Left ventricle myocardium superior (tissue), 1 donor: ENCODE measurements at regions not wholly inside any gene's neighbourhood (a gene's known extent, or its start where the extent isn't known, plus 50 kb on each side); places are given as distances from the start of the nearest gene placed in this dataset.
A peak's percentile ranks its signal among the peaks of the same experiment; 100 is the strongest.
"Not testable (repeated sequence)": the region's sequence is repeated elsewhere in the genome, so short reads cannot be mapped to it uniquely, and the experiment has no call there.

Experiments
- ATAC-seq: fragments of 200-7000 bp; cut with Tn5 transposase; one replicate; pipeline ENCODE4 v1.9.1; 2020; ENCODE audit warnings: mild to moderate bottlenecking, moderate library complexity
- DNase-seq: peaks from one replicate; pipeline ENCODE4 v3.0.0-alpha.2; 2020
- intact Hi-C: fragments of 100-400 bp; cut with micrococcal nuclease; formaldehyde crosslinking; loops from one replicate; pipeline ENCODE4 v1.11.0; 2022
- donor health status: DM: no; HTN: yes; CAD: no; lungs with severe emphysema.

DNA sequence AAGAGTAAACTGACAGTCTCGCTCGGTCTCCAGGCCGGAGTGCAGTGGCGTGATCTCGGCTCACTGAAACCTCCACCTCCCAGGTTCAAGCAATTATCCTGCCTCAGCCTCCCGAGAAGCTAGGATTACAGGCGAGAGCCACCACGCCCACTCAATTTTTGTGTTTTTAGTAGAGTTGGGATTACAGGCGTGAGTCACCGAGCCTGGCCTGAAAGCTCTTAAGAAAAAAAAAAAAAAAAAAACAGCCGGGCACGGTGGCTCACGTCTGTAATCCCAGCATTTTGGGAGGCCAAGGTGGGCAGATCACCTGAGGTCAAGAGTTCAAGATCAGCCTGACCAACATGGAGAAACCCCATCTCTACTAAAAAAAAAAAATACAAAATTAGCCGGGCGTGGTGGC, 55.3 kb upstream of the THOC2 start:
- DNase-seq, ATAC-seq, intact Hi-C loops: not testable (repeated sequence)

DNA sequence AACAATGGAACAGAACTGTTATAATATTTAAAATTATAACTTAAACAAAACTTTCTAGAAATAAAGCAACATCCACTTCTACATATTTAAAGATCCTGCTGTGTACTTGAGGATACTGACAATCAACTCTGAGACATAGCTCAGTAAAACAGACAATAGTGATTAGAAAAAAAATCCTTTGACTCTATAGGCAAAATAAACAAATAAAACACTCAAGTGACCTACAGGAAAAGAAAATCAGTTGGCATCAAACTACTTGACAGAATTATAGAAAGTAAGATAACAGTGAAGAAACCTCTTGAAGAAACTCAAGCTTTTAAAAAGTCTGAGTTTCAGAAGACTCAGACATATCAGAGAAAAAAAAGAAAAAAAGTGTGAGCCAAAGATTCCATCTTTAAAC, 55.9 kb upstream of the THOC2 start:
- DNase-seq (no peak), ATAC-seq (no peak)
- intact Hi-C loops, result no loop called here

DNA sequence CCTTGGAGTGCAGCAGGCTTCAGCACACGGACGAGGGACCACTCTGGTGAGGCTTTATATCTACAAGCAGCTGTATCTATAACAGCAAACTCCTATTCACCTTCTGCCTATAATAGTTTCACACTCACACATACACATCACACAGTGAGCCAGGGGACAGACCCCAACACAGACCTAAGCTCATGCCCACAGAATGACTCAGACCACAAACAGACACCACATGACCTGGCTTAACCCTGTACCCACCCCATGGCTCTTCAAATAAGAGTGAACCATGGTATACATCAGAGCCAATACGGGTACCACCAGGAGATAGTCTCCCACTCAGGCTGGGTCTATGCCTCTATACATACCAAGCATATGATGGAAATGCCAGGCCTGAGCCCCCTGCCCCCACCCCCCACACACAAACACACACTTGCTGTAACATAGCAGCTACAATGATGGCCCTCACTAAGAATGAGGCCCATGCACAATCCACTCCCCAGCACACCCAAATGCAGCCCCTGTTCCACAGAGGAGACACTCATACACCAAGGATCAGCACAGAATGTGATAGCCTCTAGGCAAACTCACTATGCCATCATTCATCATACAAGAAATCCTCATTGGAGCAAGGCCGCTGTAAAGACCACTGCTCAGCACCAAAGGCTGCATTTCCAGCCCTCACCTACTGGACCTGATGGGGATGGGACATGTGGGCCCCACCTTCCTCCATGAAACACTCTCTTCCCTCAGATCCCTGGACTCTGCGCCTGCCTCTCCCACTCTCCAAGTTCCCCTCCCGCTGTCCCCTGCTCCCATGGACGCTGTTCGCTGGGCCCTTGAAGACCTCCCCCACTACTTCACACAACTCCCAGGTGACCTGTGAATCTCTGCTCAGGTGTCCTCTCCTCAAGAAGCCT, 62.1 kb upstream of the XIAP start:
- ATAC-seq (no peak), DNase-seq (no peak)
- intact Hi-C loops, result no loop called here

DNA sequence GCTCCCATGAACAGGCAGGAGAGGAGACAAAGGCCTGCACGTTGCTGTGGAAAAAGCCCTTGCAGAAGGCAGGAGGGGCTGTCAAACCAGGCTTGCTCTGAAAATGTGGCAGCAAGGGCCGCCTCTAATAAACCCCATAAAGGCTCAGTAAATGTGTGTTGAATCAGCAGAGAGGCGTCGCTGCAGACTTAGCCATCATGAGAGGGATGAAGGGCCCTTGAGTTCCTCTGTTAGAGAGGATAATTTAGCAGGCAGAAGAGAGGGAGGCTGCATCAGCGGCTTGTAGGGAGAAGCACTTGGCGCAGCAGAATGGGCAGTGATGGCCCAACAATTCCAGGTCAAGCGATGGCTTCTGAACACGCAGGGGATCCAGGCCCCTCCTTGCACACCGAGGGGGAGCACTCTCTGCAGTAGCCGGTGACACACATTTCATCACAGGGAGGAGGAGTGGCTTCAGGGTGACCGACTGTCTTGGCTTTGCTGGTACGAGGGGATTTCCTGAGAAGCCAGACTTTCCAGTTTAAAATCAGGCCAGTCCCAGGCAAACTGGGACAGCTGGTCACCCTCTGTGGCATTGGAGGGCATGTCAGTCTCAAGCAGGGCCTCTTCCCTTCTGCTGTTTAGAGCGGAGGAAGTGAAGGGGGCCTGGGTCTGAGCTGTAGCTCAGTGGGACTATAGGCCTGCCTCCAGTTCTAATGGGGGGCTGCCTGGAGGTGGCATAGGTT, 61.0 kb upstream of the XIAP start:
- ATAC-seq, DNase-seq, intact Hi-C loops: not testable (repeated sequence)

DNA sequence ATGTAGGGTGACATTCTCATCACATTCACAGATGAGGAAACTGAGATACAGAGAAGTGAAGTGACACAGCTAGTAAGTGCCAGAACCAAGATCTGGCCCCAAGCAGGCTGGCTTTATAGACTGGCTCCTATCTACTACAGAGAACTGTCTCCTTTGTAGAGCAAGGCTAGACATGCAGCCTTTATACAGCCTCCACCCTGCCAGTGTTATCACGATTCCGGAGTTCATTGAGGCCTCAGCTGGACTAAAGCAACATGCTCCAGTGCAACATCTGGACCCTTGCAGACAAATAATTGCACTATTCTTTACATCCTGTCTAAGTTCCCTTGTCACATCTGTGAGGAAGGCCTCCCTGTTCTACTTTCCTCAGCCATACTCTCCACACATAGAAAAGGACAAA, 58.0 kb upstream of the XIAP start:
- intact Hi-C loops, result no loop called here
- DNase-seq, result no peak
- ATAC-seq, result no peak

DNA sequence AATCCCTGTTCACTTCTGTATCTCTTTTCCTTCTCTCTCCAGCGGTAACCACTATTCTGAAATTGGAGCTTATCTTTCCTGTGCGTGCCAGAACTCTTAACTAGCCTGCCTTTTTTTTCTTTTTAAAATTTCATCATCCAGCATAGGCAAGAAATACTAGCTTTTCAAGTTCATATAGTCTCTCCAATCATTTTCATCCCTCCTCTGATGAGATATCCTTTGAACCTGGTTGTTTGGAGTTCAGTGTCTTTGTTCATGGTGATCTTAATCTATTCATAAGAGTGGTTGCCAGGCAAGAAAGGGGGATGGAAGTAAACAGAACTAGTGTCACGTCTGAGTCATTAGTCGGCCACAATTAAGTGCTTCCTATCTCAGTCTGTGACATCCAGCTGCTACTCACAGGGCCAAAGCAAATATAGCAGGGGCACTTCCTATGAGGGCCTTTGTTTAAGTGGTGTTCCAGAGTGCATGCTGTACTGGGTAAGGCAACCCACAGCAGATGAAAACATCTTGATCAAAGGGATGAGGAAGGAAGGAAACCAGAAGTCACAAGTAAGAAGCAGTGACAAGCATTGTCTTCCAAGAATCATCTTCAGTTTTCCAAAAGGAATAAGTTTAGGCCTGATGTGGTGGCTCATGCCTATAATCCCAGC, 56.4 kb upstream of the XIAP start:
- intact Hi-C loops, result no loop called here
- DNase-seq, result no peak
- ATAC-seq, result peak; percentile 99

DNA sequence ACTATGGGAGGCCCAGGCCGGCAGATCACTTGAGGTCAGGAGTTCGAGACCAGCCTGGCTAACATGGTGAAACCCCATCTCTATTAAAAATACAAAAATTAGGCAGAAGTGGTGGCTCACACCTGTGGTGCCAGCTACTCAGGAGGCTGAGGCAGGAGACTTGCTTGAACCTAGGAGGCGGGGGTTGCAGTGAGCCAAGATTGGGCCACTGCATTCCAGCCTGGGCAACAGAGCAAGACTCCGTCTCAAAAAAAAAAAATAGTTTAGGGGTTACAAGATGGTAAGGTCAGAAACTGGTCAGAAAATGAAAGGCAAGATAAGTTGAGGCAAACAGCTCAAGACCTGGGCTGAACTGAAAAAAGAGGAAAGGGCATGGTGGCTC, 55.9 kb upstream of the XIAP start:
- ATAC-seq, DNase-seq, intact Hi-C loops: not testable (repeated sequence)

DNA sequence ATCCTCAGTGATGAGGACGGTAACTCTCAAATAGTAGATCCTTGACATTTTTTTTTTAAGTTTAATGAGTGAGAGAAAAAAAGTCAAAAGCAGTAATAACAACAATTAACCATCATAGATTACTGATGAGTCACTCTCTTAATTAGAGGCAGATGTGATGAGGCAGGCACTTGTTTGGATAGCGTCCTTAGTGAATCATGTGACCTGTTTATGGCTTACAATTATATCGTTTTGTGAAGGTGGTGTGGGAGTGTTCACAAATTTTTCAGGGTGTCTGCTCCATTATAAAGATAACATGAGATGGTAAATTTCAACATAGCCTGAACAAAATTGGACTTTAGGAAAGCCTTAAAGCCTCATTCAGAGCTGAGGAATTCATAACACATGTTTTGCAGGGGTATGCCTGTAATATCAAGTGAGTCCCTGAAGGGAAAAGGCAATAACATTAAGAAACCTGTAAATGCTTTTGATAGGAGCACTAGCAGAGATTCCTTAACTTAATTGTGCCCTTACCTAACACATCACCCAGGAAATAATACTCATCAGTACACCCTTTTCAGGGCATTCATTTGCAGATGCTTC, 51.9 kb upstream of the XIAP start:
- ATAC-seq (no peak), DNase-seq (no peak)
- intact Hi-C loops, result no loop called here

DNA sequence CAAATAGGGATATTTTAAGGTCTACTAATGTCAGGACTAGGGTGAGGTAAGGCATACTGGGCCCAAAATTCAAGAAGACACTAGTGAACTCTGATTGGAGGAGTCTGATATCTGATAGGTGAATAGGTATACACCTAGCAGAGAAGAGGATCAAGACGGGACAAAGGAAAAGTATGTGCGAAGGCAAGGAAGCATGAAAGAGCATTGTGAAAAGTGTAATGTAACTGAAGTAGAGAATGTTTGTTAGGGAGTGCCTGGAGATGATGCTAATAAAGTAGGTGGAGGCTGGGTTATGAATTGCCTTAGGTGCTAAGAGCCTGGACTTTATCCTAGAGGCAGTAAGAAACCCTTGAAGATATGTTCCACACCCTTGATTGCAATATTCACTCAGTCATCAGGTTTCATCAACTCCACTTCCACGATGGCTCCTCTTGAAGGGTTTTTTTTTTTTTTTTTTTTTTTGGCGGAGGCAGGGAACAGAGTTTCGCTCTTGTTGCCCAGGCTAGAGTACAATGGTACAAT, 49.9 kb upstream of the XIAP start:
- ATAC-seq (no peak), DNase-seq (no peak)
- intact Hi-C loops, result no loop called here
